ENCODE measurements at regions not wholly inside any gene's neighbourhood (a gene's known extent, or its start where the extent isn't known, plus 50 kb on each side); places are given as distances from the start of the nearest gene placed in this dataset.

DNA sequence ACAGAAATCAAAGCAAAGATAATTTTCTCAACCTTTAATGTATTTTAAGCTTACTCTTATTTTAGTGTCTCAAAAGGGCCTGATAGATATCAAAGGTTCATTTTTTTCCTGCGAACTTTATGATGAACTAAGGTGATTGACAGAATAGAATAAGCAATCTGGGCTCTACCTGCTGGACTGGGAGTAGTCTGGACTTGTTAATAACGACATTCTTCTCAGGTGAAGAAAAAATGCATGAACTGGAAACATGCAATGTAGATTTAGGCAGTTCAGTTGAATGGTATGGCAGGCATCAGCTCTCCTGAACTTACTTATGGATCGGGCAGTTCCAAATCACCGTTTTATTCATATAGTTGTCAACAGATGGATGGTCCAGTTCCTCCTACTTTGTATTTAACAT is 189.7 kb upstream of the ZBTB20 start:
- 36% methylated on average over 4 of the region's 4 CpGs for WGBS (ENCODE audit: missing lambda C conversion rate)
- FAIRE-seq (no peak), DNase-seq (ENCODE audit: low read depth in 1 of 2, low spot score in 1 of 2) (no peak), ATAC-seq (no peak)
- H3K27ac ChIP-seq, result no peak overlapping the region
- ChIA-PET CTCF (interaction anchor here (1.2 kb wide), 1 partner anchor 119 kb away, joined by 6 read pairs; no protein-coding TSS in a partner anchor), POLR2A (no interaction called here)
- TF ChIP-seq BHLHE40 (IDR thresholded peaks at IDR 0.05; ENCODE audit: low read depth, low read length) (no peak), HOXB5 (CRISPR knock-in tag; IDR thresholded peaks at IDR 0.05) (no peak), CEBPB (IDR thresholded peaks at IDR 0.05) (no peak), RAD21 (conservative IDR thresholded peaks at IDR 0.05 in 1 of 2, IDR thresholded peaks at IDR 0.05 in 1 of 2) (no peak), ZFP36 (IDR thresholded peaks at IDR 0.05; ENCODE audit: borderline replicate concordance, partially characterized antibody) (no peak)
- TF ChIP-seq, protein P1, sequence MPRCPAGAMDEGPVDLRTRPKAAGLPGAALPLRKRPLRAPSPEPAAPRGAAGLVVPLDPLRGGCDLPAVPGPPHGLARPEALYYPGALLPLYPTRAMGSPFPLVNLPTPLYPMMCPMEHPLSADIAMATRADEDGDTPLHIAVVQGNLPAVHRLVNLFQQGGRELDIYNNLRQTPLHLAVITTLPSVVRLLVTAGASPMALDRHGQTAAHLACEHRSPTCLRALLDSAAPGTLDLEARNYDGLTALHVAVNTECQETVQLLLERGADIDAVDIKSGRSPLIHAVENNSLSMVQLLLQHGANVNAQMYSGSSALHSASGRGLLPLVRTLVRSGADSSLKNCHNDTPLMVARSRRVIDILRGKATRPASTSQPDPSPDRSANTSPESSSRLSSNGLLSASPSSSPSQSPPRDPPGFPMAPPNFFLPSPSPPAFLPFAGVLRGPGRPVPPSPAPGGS (IDR thresholded peaks at IDR 0.05), result no peak
- no peaks in the 10 kb centered on the region for H3K9me3 ChIP-seq
- H3K4me1 ChIP-seq, result peaks cover 6% of the 10 kb centered on the region; the same call in 1 of the 3 replicates
- H3K4me3 ChIP-seq, result no peak overlapping the region
- no peak overlapping the region for H3K4me2 ChIP-seq

DNA sequence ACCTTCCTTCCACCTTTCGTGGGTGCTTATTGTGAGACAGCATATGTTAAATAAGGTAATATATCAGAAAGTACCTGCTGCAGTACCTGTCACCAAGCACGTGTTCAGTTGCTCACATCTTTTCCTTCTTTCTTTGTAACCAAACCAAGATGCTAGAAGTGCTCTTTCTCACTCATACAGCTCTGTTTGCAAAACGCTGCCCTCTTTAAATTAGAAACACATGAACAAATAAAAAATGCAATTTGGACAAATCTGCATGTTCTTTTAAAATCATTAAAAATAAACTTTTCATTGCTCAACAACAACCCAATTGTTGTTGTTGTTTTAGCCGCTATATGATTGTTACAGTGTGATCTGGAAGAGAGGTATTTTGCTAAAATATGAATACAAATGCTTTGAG is 193.5 kb upstream of the ZBTB20 start:
- DNase-seq (ENCODE audit: low read depth in 1 of 2, low spot score in 1 of 2) (no peak), FAIRE-seq (no peak), ATAC-seq (no peak)
- WGBS (ENCODE audit: missing lambda C conversion rate), result 46% methylated on average over 4 of the region's 4 CpGs
- Histone ChIP-seq H3K4me2 (no peak overlapping the region), H3K27ac (no peak overlapping the region), H3K4me3 (no peak overlapping the region), H3K4me1 (peaks cover 6% of the 10 kb centered on the region; the same call in 1 of the 3 replicates), H3K9me3 (no peaks in the 10 kb centered on the region)
- ChIA-PET CTCF (interaction anchor here (0.8 kb wide), 1 partner anchor 360 kb away, joined by 3 read pairs; no protein-coding TSS in a partner anchor), POLR2A (no interaction called here)
- TF ChIP-seq FOXS1 (CRISPR knock-in tag; IDR thresholded peaks at IDR 0.05) (no peak), NFE2L2 (conservative IDR thresholded peaks at IDR 0.05; ENCODE audit: low read length) (no peak), CBX2 (IDR thresholded peaks at IDR 0.05; ENCODE audit: borderline replicate concordance, low read depth) (no peak), MAZ (IDR thresholded peaks at IDR 0.05; ENCODE audit: borderline replicate concordance, low read depth, low read length) (no peak), NPAS2 (CRISPR knock-in tag; IDR thresholded peaks at IDR 0.05; ENCODE audit: borderline replicate concordance) (no peak), HOXB13 (CRISPR knock-in tag; IDR thresholded peaks at IDR 0.05; ENCODE audit: low read depth) (no peak), CHD4 (IDR thresholded peaks at IDR 0.05; ENCODE audit: borderline replicate concordance) (no peak), ZC3H11A (IDR thresholded peaks at IDR 0.05) (no peak), EHMT2 (IDR thresholded peaks at IDR 0.05; ENCODE audit: low read depth) (no peak), RARB (CRISPR knock-in tag; IDR thresholded peaks at IDR 0.05) (no peak)
- TF ChIP-seq, protein P2, sequence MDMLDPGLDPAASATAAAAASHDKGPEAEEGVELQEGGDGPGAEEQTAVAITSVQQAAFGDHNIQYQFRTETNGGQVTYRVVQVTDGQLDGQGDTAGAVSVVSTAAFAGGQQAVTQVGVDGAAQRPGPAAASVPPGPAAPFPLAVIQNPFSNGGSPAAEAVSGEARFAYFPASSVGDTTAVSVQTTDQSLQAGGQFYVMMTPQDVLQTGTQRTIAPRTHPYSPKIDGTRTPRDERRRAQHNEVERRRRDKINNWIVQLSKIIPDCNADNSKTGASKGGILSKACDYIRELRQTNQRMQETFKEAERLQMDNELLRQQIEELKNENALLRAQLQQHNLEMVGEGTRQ (IDR thresholded peaks at IDR 0.05), result no peak
- TF ChIP-seq, protein P3, sequence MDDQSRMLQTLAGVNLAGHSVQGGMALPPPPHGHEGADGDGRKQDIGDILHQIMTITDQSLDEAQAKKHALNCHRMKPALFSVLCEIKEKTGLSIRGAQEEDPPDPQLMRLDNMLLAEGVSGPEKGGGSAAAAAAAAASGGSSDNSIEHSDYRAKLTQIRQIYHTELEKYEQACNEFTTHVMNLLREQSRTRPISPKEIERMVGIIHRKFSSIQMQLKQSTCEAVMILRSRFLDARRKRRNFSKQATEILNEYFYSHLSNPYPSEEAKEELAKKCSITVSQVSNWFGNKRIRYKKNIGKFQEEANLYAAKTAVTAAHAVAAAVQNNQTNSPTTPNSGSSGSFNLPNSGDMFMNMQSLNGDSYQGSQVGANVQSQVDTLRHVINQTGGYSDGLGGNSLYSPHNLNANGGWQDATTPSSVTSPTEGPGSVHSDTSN (IDR thresholded peaks at IDR 0.05), result no peak
- TF ChIP-seq, protein P4, sequence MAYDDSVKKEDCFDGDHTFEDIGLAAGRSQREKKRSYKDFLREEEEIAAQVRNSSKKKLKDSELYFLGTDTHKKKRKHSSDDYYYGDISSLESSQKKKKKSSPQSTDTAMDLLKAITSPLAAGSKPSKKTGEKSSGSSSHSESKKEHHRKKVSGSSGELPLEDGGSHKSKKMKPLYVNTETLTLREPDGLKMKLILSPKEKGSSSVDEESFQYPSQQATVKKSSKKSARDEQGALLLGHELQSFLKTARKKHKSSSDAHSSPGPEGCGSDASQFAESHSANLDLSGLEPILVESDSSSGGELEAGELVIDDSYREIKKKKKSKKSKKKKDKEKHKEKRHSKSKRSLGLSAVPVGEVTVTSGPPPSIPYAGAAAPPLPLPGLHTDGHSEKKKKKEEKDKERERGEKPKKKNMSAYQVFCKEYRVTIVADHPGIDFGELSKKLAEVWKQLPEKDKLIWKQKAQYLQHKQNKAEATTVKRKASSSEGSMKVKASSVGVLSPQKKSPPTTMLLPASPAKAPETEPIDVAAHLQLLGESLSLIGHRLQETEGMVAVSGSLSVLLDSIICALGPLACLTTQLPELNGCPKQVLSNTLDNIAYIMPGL (CRISPR knock-in tag; IDR thresholded peaks at IDR 0.05; ENCODE audit: borderline replicate concordance), result no peak
- TF ChIP-seq, protein P5, sequence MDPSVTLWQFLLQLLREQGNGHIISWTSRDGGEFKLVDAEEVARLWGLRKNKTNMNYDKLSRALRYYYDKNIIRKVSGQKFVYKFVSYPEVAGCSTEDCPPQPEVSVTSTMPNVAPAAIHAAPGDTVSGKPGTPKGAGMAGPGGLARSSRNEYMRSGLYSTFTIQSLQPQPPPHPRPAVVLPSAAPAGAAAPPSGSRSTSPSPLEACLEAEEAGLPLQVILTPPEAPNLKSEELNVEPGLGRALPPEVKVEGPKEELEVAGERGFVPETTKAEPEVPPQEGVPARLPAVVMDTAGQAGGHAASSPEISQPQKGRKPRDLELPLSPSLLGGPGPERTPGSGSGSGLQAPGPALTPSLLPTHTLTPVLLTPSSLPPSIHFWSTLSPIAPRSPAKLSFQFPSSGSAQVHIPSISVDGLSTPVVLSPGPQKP (IDR thresholded peaks at IDR 0.05; ENCODE audit: low read depth, low read length), result no peak

Data from A549 (cell line).